Cerebellar cortex (tissue), 1 donor: ENCODE measurements at regions not wholly inside any gene's neighbourhood (a gene's known extent, or its start where the extent isn't known, plus 50 kb on each side); places are given as distances from the start of the nearest gene placed in this dataset.

Experiments
- DNase-seq: peaks from one replicate; pipeline ENCODE4 v3.0.0-alpha.2; 2015; ENCODE audit warnings: low spot score

GRCh38 chr3:127349501-127350171 is 61.8 kb upstream of the PRR20G start:
- no peak for DNase-seq

- DNase-seq: no peak
Observed at GRCh38 chr3:127342735-127343134, 54.9 kb upstream of the PRR20G start.

- peak; percentile 14 for DNase-seq
Observed at GRCh38 chr3:127339928-127340861, 52.3 kb upstream of the PRR20G start.

- DNase-seq: no peak
Observed at GRCh38 chr3:127339016-127339415, 51.2 kb upstream of the PRR20G start.

GRCh38 chr3:127337911-127338531 is 50.2 kb upstream of the PRR20G start:
- no peak for DNase-seq
